Skin epidermis (tissue), 12 donors: ENCODE measurements at regions not wholly inside any gene's neighbourhood (a gene's known extent, or its start where the extent isn't known, plus 50 kb on each side); places are given as distances from the start of the nearest gene placed in this dataset.

Source experiments
- H3K27ac ChIP-seq, 21 experiments: fragments of 200-600 bp; sonication (generic) in 11 of 21; one replicate each; pipeline ENCODE4 v1.5.0; 2020; ENCODE audit warnings: mild to moderate bottlenecking in 3 of 21, inconsistent platforms in 2 of 21, moderate library complexity in 2 of 21
- H3K4me3 ChIP-seq, 7 experiments: fragments of 200-600 bp; sonication (generic) in 2 of 7; one replicate each; pipeline ENCODE4 v1.5.0; 2020; ENCODE audit warnings: inconsistent platforms in 2 of 7, mild to moderate bottlenecking in 2 of 7, moderate library complexity in 1 of 7

- Histone ChIP-seq H3K27ac (no peak overlapping the region), H3K4me3 (no peak overlapping the region)
Measured at GRCh38 chr13:70375718-70376117, 267.5 kb upstream of the KLHL1 start.

- Histone ChIP-seq H3K27ac (no peak overlapping the region), H3K4me3 (no peak overlapping the region)
Measured at GRCh38 chr13:70370924-70371323, 262.7 kb upstream of the KLHL1 start.

DNA sequence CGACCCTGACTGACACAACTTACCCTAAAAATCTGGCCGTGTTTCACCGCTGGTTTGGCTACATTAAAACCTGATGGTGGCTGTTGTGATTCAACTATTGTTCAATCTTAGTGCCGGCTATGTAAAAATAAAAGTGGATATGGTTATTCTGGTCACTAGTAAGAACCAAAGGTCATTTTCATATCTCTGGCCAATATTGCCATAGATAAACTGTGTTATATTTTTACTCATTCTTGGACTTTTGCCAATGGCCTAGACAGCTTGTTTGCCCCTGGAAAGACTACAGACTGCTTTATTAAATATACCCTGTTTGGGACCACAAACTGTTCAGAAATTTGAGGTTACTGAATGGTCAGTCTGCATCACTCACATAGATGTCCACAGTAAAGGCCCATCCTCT, 258.5 kb upstream of the KLHL1 start:
- no peak overlapping the region for H3K27ac ChIP-seq
- no peak overlapping the region for H3K4me3 ChIP-seq

GRCh38 chr13:70363991-70364390, 255.7 kb upstream of the KLHL1 start:
- H3K4me3 ChIP-seq, result no peak overlapping the region
- H3K27ac ChIP-seq, result no peak overlapping the region

DNA sequence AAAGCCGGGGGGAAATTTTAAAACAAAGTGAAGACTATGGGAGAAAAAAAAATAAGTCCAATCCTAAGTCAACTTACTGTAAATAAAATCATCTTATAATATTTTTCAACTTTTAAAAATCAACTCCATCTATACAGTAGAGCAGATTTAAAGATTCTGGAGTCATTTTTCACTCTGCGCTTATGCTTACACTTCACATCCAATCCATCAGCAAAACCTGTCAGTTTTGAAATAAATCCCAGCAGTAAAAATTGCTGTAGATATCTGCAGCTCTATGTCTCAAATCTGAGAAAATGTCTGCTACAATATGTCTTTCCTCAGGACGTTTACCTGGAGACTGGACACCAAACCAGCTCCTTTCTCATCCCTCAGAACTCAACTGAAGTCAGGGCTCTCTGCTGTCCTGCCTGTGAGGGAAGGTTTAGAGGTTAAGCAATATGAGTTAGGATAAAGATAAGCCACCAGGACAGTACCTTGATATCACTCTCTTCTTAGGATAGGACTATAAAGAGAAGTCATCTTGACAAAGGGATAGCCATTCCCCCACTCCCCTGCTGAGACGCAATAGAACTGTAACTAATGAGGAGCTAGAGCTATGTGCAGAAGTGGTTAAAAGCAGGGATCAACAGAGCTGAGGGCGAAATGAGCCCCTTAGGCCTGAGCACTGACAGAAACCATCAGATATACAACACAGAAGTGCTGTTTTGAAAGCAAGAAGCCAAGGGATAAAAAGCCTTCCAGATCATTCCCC, 254.7 kb upstream of the KLHL1 start:
- no peak overlapping the region for H3K27ac ChIP-seq
- no peak overlapping the region for H3K4me3 ChIP-seq

DNA sequence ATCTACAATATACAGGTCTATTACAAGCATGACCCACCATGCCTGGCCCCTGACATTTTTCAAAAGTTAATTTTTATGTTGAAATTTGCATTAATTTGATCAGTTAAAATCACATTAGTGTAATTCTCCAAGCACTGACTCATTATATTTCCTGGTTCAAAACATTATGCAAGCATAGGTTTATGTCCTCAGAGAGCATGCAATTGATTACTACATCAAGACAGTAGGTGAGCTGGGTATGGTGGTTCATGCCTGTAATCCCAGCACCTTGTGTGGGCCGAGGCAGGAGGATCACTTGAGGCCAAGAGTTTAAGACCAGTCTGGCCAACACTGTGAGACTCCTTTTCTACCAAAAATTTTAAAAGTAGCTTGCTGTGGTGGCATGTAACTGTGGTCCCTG, 248.8 kb upstream of the KLHL1 start:
- no peak overlapping the region for H3K27ac ChIP-seq
- no peak overlapping the region for H3K4me3 ChIP-seq

DNA sequence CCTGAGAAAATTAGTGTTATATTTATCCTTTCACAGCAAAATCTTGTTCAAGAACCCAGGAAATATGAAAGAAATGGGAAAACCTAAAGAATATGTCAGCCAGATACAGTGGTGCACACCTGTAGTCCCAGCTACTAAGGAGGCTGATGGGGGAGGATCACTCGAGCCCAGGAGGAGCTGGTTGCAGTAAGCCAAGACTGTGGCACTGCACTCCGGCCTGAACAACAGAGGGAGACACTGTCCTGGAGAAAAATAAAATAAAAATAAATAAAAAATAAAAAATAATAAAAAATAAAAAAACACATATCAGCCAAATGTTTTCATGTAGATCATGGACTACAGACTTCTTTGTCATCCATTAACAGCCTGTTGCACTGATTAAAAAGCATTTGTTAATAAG, 244.8 kb upstream of the KLHL1 start:
- H3K27ac ChIP-seq, result no peak overlapping the region
- no peak overlapping the region for H3K4me3 ChIP-seq

DNA sequence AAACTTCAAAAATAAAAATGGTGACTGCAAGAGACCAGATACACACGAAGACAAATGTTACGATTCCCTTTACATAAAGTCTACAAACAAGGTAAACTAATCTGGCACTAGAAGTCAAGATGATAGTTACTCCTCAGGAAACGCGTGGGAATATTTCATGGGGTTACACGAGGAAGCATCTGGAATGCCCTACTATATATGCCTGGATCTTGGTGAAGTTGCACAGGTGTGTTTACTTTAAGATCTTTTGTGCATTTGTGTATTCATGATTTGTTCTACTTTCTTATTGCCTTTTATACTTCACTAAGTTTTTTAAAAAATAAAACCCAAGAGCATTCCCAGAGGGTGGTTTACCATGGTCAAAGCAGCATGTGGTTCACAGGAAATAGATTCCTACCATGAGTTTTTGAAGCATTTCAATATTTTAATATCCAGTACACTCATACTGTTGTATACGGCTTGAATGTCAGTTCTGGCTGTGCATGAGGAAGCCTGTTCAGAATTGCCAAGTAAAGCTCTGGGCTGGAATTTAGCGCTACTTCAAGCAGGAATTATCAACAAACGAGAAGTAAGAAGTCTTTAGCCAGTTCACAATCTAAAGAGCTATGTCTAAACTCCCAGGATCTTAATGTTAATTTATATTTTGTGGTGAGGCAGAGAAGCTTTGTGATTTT, 239.8 kb upstream of the KLHL1 start:
- Histone ChIP-seq H3K27ac (no peak overlapping the region), H3K4me3 (no peak overlapping the region)

DNA sequence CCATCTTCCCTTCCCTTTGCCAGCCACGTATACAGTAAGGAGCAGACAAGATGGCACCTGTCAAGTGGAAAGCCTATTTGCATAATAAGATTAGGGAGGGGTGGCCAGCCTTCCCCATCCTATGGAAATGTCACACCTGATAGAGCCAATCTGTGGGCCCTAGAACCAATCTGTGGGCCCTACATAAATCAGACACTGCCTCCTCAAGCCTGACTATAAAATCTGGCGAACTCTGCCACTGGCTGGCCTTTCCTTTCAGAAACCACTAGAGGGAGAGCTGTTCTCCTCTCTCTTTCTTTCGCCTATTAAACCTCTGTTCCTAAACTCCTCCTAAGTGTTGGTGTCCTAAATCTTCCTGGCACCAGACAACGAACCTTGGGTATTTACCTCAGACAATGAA, 231.5 kb upstream of the KLHL1 start:
- no peak overlapping the region for H3K4me3 ChIP-seq
- no peak overlapping the region for H3K27ac ChIP-seq

- Histone ChIP-seq H3K27ac (no peak overlapping the region), H3K4me3 (no peak overlapping the region)
Measured at GRCh38 chr13:70338609-70339008, 230.4 kb upstream of the KLHL1 start.

DNA sequence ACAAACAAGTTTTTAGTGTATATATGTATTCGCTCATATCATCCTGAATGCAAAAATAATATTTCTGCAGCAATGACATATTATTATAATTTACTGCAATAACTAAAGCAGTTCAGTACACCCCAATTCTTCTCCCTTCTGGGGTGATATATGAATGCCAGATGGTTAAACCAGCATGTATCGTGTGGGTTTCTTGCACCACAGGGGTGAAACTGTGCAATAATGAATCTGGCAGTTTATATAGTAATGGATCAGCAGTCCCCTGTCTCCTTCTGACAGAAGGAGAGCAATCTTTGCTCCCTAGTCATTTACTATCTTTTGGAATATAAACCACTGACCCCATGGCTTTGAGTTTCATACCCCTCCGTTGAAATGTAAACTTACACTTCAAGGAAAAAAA, 228.6 kb upstream of the KLHL1 start:
- H3K4me3 ChIP-seq, result no peak overlapping the region
- no peak overlapping the region for H3K27ac ChIP-seq

- Histone ChIP-seq H3K27ac (no peak overlapping the region), H3K4me3 (no peak overlapping the region)
Measured at GRCh38 chr13:70333752-70334151, 225.5 kb upstream of the KLHL1 start.

- no peak overlapping the region for H3K27ac ChIP-seq
- H3K4me3 ChIP-seq, result no peak overlapping the region
Measured at GRCh38 chr13:70330697-70331361, 222.6 kb upstream of the KLHL1 start.

DNA sequence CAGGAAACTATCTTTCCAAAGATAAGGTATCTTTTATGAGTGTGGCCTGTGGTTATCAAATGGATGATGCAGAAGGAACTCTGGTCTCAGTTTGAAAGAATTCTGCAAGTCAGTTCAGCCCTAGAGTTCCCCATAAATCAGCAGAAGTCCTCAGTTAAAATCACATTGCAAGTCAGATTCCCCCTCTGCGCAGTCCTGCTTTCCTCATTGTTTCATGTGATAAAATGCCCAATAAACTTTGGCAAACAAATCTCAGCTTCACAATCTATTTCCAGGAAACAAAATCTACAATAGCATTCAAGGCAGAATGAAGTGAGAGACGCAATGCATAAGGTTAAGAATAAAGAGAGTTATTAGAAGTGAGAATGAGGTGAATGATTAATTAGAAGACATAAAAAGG, 216.3 kb upstream of the KLHL1 start:
- no peak overlapping the region for H3K27ac ChIP-seq

GRCh38 chr13:70311191-70311590, 202.9 kb upstream of the KLHL1 start:
- H3K27ac ChIP-seq, result no peak overlapping the region
- no peak overlapping the region for H3K4me3 ChIP-seq

More for the DNA sequence above, 216.3 kb upstream of the KLHL1 start:
- H3K4me3 ChIP-seq, result no peak overlapping the region

- no peak overlapping the region for H3K27ac ChIP-seq
- H3K4me3 ChIP-seq, result no peak overlapping the region
Measured at GRCh38 chr13:70310396-70311119, 202.3 kb upstream of the KLHL1 start.

- Histone ChIP-seq H3K4me3 (no peak overlapping the region), H3K27ac (no peak overlapping the region)
Measured at GRCh38 chr13:70297189-70297616, 189.0 kb upstream of the KLHL1 start.

DNA sequence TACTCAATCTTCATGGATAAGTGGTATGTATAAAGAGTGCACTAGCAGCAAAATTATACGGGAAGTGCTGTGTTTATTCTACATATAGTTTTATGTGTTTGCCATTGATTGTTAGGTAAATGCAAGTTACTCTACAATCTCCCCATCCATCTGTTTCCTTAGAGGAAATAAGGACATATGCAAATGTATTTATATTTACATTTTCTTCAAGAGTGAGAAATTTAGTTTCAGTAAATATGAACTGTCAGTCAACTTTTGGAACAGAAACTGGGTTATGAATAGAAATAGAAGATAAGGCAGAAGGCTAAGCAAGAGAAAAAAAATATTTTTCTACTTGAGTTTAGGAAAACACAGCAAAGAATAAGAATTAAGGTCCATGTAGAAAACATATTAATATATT, 176.1 kb upstream of the KLHL1 start:
- no peak overlapping the region for H3K27ac ChIP-seq
- no peak overlapping the region for H3K4me3 ChIP-seq

DNA sequence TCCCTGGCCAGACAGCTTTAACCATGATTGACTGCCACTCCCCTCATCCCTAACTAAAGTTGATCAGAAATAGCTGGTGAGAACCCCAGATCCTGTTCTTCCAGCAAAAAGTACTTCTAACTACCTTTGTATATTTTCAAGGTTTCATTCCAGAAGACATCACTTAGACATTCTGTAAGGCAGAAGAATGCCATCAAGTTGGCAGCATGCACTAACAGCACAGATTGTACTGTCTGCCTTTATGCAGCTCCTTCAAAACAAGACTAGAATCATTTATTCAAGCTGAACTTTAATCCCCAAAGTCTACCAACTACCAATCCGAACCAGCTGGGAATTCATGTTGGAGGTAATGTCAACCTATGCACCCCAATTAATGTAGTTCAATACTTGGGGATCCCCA, 167.6 kb upstream of the KLHL1 start:
- H3K27ac ChIP-seq, result no peak overlapping the region

GRCh38 chr13:70255406-70255991, 147.2 kb upstream of the KLHL1 start:
- H3K27ac ChIP-seq, result no peak overlapping the region

More for the DNA sequence above, 167.6 kb upstream of the KLHL1 start:
- no peak overlapping the region for H3K4me3 ChIP-seq

More at GRCh38 chr13:70255406-70255991, 147.2 kb upstream of the KLHL1 start:
- H3K4me3 ChIP-seq, result no peak overlapping the region
